Parathyroid adenoma (tissue), 2 donors: ENCODE measurements at regions not wholly inside any gene's neighbourhood (a gene's known extent, or its start where the extent isn't known, plus 50 kb on each side); places are given as distances from the start of the nearest gene placed in this dataset.
"Not testable (repeated sequence)": the region's sequence is repeated elsewhere in the genome, so short reads cannot be mapped to it uniquely, and the experiment has no call there.

ENCODE experiments used
- H2AFZ ChIP-seq: fragments of 300-600 bp; sonication (generic); one replicate; pipeline ENCODE4 v1.7.0; 2017; ENCODE audit warnings: antibody characterized with exemption, mild to moderate bottlenecking
- H3K27ac ChIP-seq: fragments of 300-600 bp; sonication (generic); one replicate; pipeline ENCODE4 v1.7.0; 2017
- H3K27me3 ChIP-seq: fragments of 300-600 bp; sonication (generic); one replicate; pipeline ENCODE4 v1.7.0; 2017; ENCODE audit warnings: low read length; ENCODE audit not compliant: control insufficient read depth, insufficient read depth
- H3K36me3 ChIP-seq: fragments of 300-600 bp; sonication (generic); one replicate; pipeline ENCODE4 v1.7.0; 2017; ENCODE audit warnings: low read length; ENCODE audit not compliant: control insufficient read depth, insufficient read depth
- H3K4me1 ChIP-seq: fragments of 300-600 bp; sonication (generic); one replicate; pipeline ENCODE4 v1.7.0; 2017; ENCODE audit warnings: control low read depth
- H3K4me2 ChIP-seq: fragments of 300-600 bp; sonication (generic); one replicate; pipeline ENCODE4 v1.7.0; 2017; ENCODE audit warnings: low read length
- H3K4me3 ChIP-seq: fragments of 300-600 bp; sonication (generic); one replicate; pipeline ENCODE4 v1.7.0; 2017; ENCODE audit warnings: low read depth, low read length
- H3K79me2 ChIP-seq: fragments of 300-600 bp; sonication (generic); one replicate; pipeline ENCODE4 v1.7.0; 2017; ENCODE audit warnings: control low read depth
- H3K9ac ChIP-seq: fragments of 300-600 bp; sonication (generic); one replicate; pipeline ENCODE4 v1.7.0; 2017; ENCODE audit warnings: mild to moderate bottlenecking
- H3K9me3 ChIP-seq: fragments of 300-600 bp; sonication (generic); one replicate; pipeline ENCODE4 v1.7.0; 2017; ENCODE audit warnings: low read length; ENCODE audit not compliant: control insufficient read depth
- CTCF ChIP-seq: fragments of 300-600 bp; sonication (generic); IDR thresholded peaks from one replicate; pipeline ENCODE4 v1.7.0; 2017; ENCODE audit warnings: antibody characterized with exemption, mild to moderate bottlenecking
- donor health status: primary hyperparathyroidism.

GRCh38 chr2:192498747-192499146 lies 304.0 kb upstream of the TMEFF2 start:
- Histone ChIP-seq H3K79me2 (no peaks in the 10 kb centered on the region), H3K4me1 (no peaks in the 10 kb centered on the region), H3K4me3 (no peak overlapping the region), H3K4me2 (no peak overlapping the region), H3K9ac (no peak overlapping the region), H3K36me3 (no peaks in the 10 kb centered on the region), H3K27me3 (no peaks in the 10 kb centered on the region), H3K9me3 (no peaks in the 10 kb centered on the region), H3K27ac (no peak overlapping the region), H2AFZ (no peak overlapping the region)
- no peak for TF ChIP-seq CTCF

- H3K36me3 ChIP-seq, H3K9me3 ChIP-seq, H3K27ac ChIP-seq, H3K79me2 ChIP-seq, H2AFZ ChIP-seq, H3K9ac ChIP-seq, H3K4me2 ChIP-seq, H3K4me3 ChIP-seq, H3K4me1 ChIP-seq, H3K27me3 ChIP-seq: not testable (repeated sequence)
These were observed 293.4 kb upstream of the TMEFF2 start for GRCh38 chr2:192488158-192488557.

GRCh38 chr2:192487636-192488035 lies 292.9 kb upstream of the TMEFF2 start:
- Histone ChIP-seq H3K4me3 (no peak overlapping the region), H3K9ac (no peak overlapping the region), H3K27me3 (no peaks in the 10 kb centered on the region), H3K4me2 (no peak overlapping the region), H3K27ac (no peak overlapping the region), H3K9me3 (no peaks in the 10 kb centered on the region), H3K79me2 (no peaks in the 10 kb centered on the region), H3K36me3 (no peaks in the 10 kb centered on the region), H2AFZ (no peak overlapping the region), H3K4me1 (no peaks in the 10 kb centered on the region)
- no peak for TF ChIP-seq CTCF

GRCh38 chr2:192484903-192485302 lies 290.2 kb upstream of the TMEFF2 start:
- no peaks in the 10 kb centered on the region for H3K79me2 ChIP-seq
- no peak for TF ChIP-seq CTCF
- no peaks in the 10 kb centered on the region for H3K9me3 ChIP-seq
- no peaks in the 10 kb centered on the region for H3K4me1 ChIP-seq
- no peaks in the 10 kb centered on the region for H3K36me3 ChIP-seq
- no peak overlapping the region for H3K27ac ChIP-seq
- H3K9ac ChIP-seq: no peak overlapping the region
- no peak overlapping the region for H3K4me3 ChIP-seq
- H3K27me3 ChIP-seq: no peaks in the 10 kb centered on the region
- no peak overlapping the region for H2AFZ ChIP-seq
- no peak overlapping the region for H3K4me2 ChIP-seq

- Histone ChIP-seq H3K36me3 (no peaks in the 10 kb centered on the region), H2AFZ (no peak overlapping the region), H3K27me3 (no peaks in the 10 kb centered on the region), H3K4me3 (no peak overlapping the region), H3K9ac (no peak overlapping the region), H3K9me3 (no peaks in the 10 kb centered on the region), H3K79me2 (no peaks in the 10 kb centered on the region), H3K4me2 (no peak overlapping the region), H3K4me1 (no peaks in the 10 kb centered on the region), H3K27ac (no peak overlapping the region)
- TF ChIP-seq CTCF: no peak
These were observed 286.3 kb upstream of the TMEFF2 start for GRCh38 chr2:192480984-192481383.
